ENCODE measurements at regions not wholly inside any gene's neighbourhood (a gene's known extent, or its start where the extent isn't known, plus 50 kb on each side); places are given as distances from the start of the nearest gene placed in this dataset.

- Histone ChIP-seq H3K27ac (ENCODE audit: low read length) (no peak overlapping the region), H3K9me3 (ENCODE audit: insufficient read depth, low read length, severe bottlenecking) (peaks cover 9% of the 10 kb centered on the region), H3K4me1 (ENCODE audit: insufficient read depth, low read length) (no peaks in the 10 kb centered on the region), H4K20me1 (ENCODE audit: insufficient read depth, low read length) (no peaks in the 10 kb centered on the region), H2AFZ (ENCODE audit: low read depth, low read length) (no peak overlapping the region), H3K4me2 (ENCODE audit: insufficient read depth, low read length) (no peak overlapping the region), H3K36me3 (ENCODE audit: insufficient read depth, low read length) (no peaks in the 10 kb centered on the region), H3K79me2 (ENCODE audit: insufficient read depth, low read length) (no peaks in the 10 kb centered on the region), H3K27me3 (ENCODE audit: insufficient read depth, low read length, poor library complexity) (no peaks in the 10 kb centered on the region), H3K9ac (ENCODE audit: low read depth, low read length) (no peak overlapping the region), H3K4me3 (ENCODE audit: low read depth in 1 of 2, low read length in 2 of 2) (no peak overlapping the region)
- DNase-seq (no peak), ATAC-seq (ENCODE audit: insufficient read depth, low read depth) (no peak)
- TF ChIP-seq EZH2 (IDR thresholded peaks at IDR 0.05; ENCODE audit: borderline replicate concordance, low read depth, low read length, severe bottlenecking) (no peak), CTCF (IDR thresholded peaks at IDR 0.05; ENCODE audit: borderline replicate concordance, extremely low read depth, low read length, poor library complexity, severe bottlenecking) (no peak)
These were observed 62.7 kb upstream of the ST3GAL5 start for GRCh38 chr2:85951351-85952067.

GRCh38 chr2:85950743-85951142 lies 62.0 kb upstream of the ST3GAL5 start:
- H3K4me3 ChIP-seq (ENCODE audit: low read depth in 1 of 2, low read length in 2 of 2), result no peak overlapping the region
- ATAC-seq (ENCODE audit: insufficient read depth, low read depth) (no peak), DNase-seq (no peak)
- no peak overlapping the region for H3K9ac ChIP-seq (ENCODE audit: low read depth, low read length)
- H3K36me3 ChIP-seq (ENCODE audit: insufficient read depth, low read length), result no peaks in the 10 kb centered on the region
- H3K4me2 ChIP-seq (ENCODE audit: insufficient read depth, low read length), result no peak overlapping the region
- H2AFZ ChIP-seq (ENCODE audit: low read depth, low read length), result no peak overlapping the region
- H3K27me3 ChIP-seq (ENCODE audit: insufficient read depth, low read length, poor library complexity), result no peaks in the 10 kb centered on the region
- no peaks in the 10 kb centered on the region for H3K79me2 ChIP-seq (ENCODE audit: insufficient read depth, low read length)
- no peaks in the 10 kb centered on the region for H4K20me1 ChIP-seq (ENCODE audit: insufficient read depth, low read length)
- H3K27ac ChIP-seq (ENCODE audit: low read length), result no peak overlapping the region
- H3K4me1 ChIP-seq (ENCODE audit: insufficient read depth, low read length), result no peaks in the 10 kb centered on the region
- H3K9me3 ChIP-seq (ENCODE audit: insufficient read depth, low read length, severe bottlenecking), result peaks cover 9% of the 10 kb centered on the region
- TF ChIP-seq EZH2 (IDR thresholded peaks at IDR 0.05; ENCODE audit: borderline replicate concordance, low read depth, low read length, severe bottlenecking) (no peak), CTCF (IDR thresholded peaks at IDR 0.05; ENCODE audit: borderline replicate concordance, extremely low read depth, low read length, poor library complexity, severe bottlenecking) (no peak)

GRCh38 chr2:85949280-85949679 lies 60.5 kb upstream of the ST3GAL5 start:
- no peak for ATAC-seq (ENCODE audit: insufficient read depth, low read depth)
- no peak overlapping the region for H2AFZ ChIP-seq (ENCODE audit: low read depth, low read length)

More at GRCh38 chr2:85949280-85949679, 60.5 kb upstream of the ST3GAL5 start:
- no peak for TF ChIP-seq EZH2 (IDR thresholded peaks at IDR 0.05; ENCODE audit: borderline replicate concordance, low read depth, low read length, severe bottlenecking)
- TF ChIP-seq CTCF (IDR thresholded peaks at IDR 0.05; ENCODE audit: borderline replicate concordance, extremely low read depth, low read length, poor library complexity, severe bottlenecking), result no peak
- H3K79me2 ChIP-seq (ENCODE audit: insufficient read depth, low read length), result no peaks in the 10 kb centered on the region
- DNase-seq, result no peak
- no peak overlapping the region for H3K4me3 ChIP-seq (ENCODE audit: low read depth in 1 of 2, low read length in 2 of 2)
- H3K4me1 ChIP-seq (ENCODE audit: insufficient read depth, low read length), result no peaks in the 10 kb centered on the region
- no peak overlapping the region for H3K4me2 ChIP-seq (ENCODE audit: insufficient read depth, low read length)
- peaks cover 9% of the 10 kb centered on the region for H3K9me3 ChIP-seq (ENCODE audit: insufficient read depth, low read length, severe bottlenecking)
- H3K9ac ChIP-seq (ENCODE audit: low read depth, low read length), result no peak overlapping the region
- no peaks in the 10 kb centered on the region for H3K27me3 ChIP-seq (ENCODE audit: insufficient read depth, low read length, poor library complexity)
- no peaks in the 10 kb centered on the region for H4K20me1 ChIP-seq (ENCODE audit: insufficient read depth, low read length)
- H3K27ac ChIP-seq (ENCODE audit: low read length), result no peak overlapping the region
- H3K36me3 ChIP-seq (ENCODE audit: insufficient read depth, low read length), result no peaks in the 10 kb centered on the region

All from DND-41 (cell line).